KMS-11 (cell line): ENCODE measurements at regions not wholly inside any gene's neighbourhood (a gene's known extent, or its start where the extent isn't known, plus 50 kb on each side); places are given as distances from the start of the nearest gene placed in this dataset.

Experiments
- H2AFZ ChIP-seq: fragments of 200-600 bp; sonication (generic); 2 replicates; pipeline ENCODE4 v1.6.1; 2016; ENCODE audit warnings: antibody characterized with exemption, mixed run types, low read depth
- H3K27ac ChIP-seq: fragments of 200-600 bp; sonication (generic); 2 replicates; pipeline ENCODE4 v1.6.1; 2016; ENCODE audit warnings: mild to moderate bottlenecking, mixed run types
- H3K27me3 ChIP-seq: fragments of 200-600 bp; sonication (generic); 2 replicates; pipeline ENCODE4 v1.6.1; 2017; ENCODE audit warnings: mild to moderate bottlenecking, low read depth, mixed run types, moderate library complexity; ENCODE audit not compliant: insufficient read depth
- H3K36me3 ChIP-seq: fragments of 200-600 bp; sonication (generic); 2 replicates; pipeline ENCODE4 v1.6.1; 2017; ENCODE audit warnings: mild to moderate bottlenecking, mixed run types; ENCODE audit not compliant: insufficient read depth
- H3K4me1 ChIP-seq: fragments of 200-600 bp; sonication (generic); 2 replicates; pipeline ENCODE4 v1.6.1; 2016; ENCODE audit warnings: mild to moderate bottlenecking, low read depth, mixed run types; ENCODE audit not compliant: poor library complexity, severe bottlenecking
- H3K4me2 ChIP-seq: fragments of 200-600 bp; sonication (generic); 2 replicates; pipeline ENCODE4 v1.7.0; 2016; ENCODE audit warnings: mild to moderate bottlenecking, mixed run types
- H3K4me3 ChIP-seq: fragments of 200-600 bp; sonication (generic); IDR thresholded peaks from 2 replicates; pipeline ENCODE4 v1.6.1; 2017; ENCODE audit warnings: low read depth, low read length, mixed read lengths; ENCODE audit not compliant: insufficient read depth
- H3K79me2 ChIP-seq: fragments of 200-600 bp; sonication (generic); 2 replicates; pipeline ENCODE4 v1.6.1; 2016; ENCODE audit warnings: low read depth, mixed run types; ENCODE audit not compliant: insufficient read depth
- H3K9ac ChIP-seq: fragments of 200-600 bp; sonication (generic); 2 replicates; pipeline ENCODE4 v1.6.1; 2016; ENCODE audit warnings: mild to moderate bottlenecking, mixed run types
- H4K20me1 ChIP-seq: fragments of 200-600 bp; sonication (generic); 2 replicates; pipeline ENCODE4 v1.6.1; 2016; ENCODE audit warnings: mild to moderate bottlenecking, mixed run types; ENCODE audit not compliant: insufficient read depth
- TF ChIP-seq, protein P1 (sequence below): fragments of 200-600 bp; sonication (generic); conservative IDR thresholded peaks from 2 replicates; pipeline ENCODE4 v1.6.1; 2017; ENCODE audit warnings: low read depth, mild to moderate bottlenecking, antibody characterized with exemption, low read length, moderate library complexity, mixed read lengths

DNA sequence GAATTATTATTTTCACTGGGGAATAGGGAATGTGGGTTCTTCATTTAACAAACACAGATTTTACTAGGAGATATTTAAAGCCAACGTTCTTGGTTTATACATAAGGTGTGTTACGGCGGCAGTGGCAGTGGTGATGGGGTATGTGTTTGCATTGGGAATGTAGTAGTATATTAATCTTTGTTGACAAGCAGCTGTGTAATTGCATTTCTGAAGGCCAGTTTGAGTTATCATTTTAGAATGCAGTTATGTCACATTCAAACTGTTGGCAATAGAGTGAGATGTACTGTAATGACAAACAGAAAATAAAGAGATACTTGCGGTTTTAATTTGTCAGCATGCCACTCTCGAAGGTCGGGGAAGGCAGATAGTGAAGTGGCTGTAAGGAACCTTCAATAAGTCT, 628.6 kb upstream of the POM121L12 start:
- TF ChIP-seq, protein P1, sequence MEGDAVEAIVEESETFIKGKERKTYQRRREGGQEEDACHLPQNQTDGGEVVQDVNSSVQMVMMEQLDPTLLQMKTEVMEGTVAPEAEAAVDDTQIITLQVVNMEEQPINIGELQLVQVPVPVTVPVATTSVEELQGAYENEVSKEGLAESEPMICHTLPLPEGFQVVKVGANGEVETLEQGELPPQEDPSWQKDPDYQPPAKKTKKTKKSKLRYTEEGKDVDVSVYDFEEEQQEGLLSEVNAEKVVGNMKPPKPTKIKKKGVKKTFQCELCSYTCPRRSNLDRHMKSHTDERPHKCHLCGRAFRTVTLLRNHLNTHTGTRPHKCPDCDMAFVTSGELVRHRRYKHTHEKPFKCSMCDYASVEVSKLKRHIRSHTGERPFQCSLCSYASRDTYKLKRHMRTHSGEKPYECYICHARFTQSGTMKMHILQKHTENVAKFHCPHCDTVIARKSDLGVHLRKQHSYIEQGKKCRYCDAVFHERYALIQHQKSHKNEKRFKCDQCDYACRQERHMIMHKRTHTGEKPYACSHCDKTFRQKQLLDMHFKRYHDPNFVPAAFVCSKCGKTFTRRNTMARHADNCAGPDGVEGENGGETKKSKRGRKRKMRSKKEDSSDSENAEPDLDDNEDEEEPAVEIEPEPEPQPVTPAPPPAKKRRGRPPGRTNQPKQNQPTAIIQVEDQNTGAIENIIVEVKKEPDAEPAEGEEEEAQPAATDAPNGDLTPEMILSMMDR: no peak
- Histone ChIP-seq H3K4me3 (no peak overlapping the region), H4K20me1 (no peaks in the 10 kb centered on the region), H3K79me2 (no peaks in the 10 kb centered on the region), H3K4me1 (no peaks in the 10 kb centered on the region), H3K36me3 (no peaks in the 10 kb centered on the region), H3K4me2 (no peak overlapping the region), H3K9ac (no peak overlapping the region), H3K27me3 (no peaks in the 10 kb centered on the region), H2AFZ (no peak overlapping the region), H3K27ac (no peak overlapping the region)

DNA sequence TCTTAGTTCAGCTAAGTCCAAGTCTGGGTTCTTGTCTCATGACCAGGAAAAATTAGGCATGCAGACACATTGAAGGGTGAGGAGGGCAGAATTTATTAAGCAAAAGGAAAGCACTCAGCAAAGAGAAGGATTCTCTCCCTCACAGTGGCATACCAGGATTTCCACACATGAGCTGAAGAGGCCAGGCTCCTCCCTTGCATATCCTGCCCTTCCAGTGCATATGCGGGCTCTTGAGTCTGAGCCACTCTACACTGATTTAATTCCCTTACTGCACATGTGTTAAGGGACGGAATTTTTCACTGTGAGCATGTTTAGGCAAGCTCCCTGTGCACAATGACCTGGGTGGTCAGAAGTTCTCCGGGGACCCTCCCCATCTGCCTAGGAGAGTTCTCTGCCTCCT, 652.7 kb upstream of the POM121L12 start:
- H3K4me3 ChIP-seq: no peak overlapping the region
- H3K4me1 ChIP-seq: no peaks in the 10 kb centered on the region
- TF ChIP-seq, protein P1: no peak
- H3K27me3 ChIP-seq: no peaks in the 10 kb centered on the region
- no peak overlapping the region for H3K27ac ChIP-seq
- no peak overlapping the region for H2AFZ ChIP-seq
- no peaks in the 10 kb centered on the region for H3K79me2 ChIP-seq
- H4K20me1 ChIP-seq: no peaks in the 10 kb centered on the region
- H3K4me2 ChIP-seq: no peak overlapping the region
- no peaks in the 10 kb centered on the region for H3K36me3 ChIP-seq
- H3K9ac ChIP-seq: no peak overlapping the region

DNA sequence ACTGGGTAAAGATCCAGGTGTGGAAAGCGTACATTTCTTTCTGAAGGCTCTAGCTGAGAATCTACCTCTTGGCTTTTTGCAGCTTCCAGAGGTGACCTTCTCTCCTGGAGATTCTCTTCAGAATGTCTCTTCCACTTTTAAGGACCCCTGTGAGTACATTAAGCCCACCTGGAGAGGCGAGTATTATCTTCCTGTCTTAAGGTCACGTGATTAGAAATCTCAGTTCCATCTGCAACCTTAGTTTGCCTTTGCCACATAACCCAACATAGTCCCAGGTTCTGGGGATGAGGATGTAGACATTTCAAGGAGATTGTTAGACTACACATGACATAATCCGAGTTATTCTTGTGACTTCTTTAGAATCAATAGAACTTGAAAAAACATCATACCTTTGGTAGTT, 665.5 kb upstream of the POM121L12 start:
- TF ChIP-seq, protein P1: no peak
- no peaks in the 10 kb centered on the region for H3K4me1 ChIP-seq
- no peak overlapping the region for H3K4me2 ChIP-seq
- H3K9ac ChIP-seq: no peak overlapping the region
- no peaks in the 10 kb centered on the region for H3K27me3 ChIP-seq
- H2AFZ ChIP-seq: no peak overlapping the region
- no peaks in the 10 kb centered on the region for H3K36me3 ChIP-seq
- no peak overlapping the region for H3K4me3 ChIP-seq
- no peak overlapping the region for H3K27ac ChIP-seq
- no peaks in the 10 kb centered on the region for H3K79me2 ChIP-seq
- H4K20me1 ChIP-seq: no peaks in the 10 kb centered on the region

DNA sequence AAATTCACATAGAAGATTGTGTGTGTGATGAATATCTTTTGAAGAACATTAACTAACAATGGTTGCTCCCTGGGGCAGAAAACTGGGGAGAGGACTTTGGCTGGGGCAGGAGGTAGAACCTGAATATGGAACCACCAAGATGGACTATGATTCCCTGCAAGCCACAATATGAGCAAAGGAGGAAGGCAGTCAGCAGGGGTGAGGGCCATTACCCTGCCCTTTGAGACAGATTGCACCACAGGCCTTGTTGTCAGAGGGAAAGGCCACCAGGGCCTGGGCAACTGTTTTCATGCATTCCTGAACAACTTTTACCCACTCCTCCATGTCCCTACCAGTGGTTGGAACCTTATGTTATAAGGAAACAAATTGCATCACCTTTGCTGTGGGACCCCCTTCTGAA, 670.1 kb upstream of the POM121L12 start:
- H3K4me1 ChIP-seq: no peaks in the 10 kb centered on the region
- no peak overlapping the region for H3K4me3 ChIP-seq
- TF ChIP-seq, protein P1: no peak

More for the DNA sequence above, 670.1 kb upstream of the POM121L12 start:
- Histone ChIP-seq H3K27ac (no peak overlapping the region), H3K4me2 (no peak overlapping the region), H4K20me1 (no peaks in the 10 kb centered on the region), H2AFZ (no peak overlapping the region), H3K79me2 (no peaks in the 10 kb centered on the region), H3K36me3 (no peaks in the 10 kb centered on the region), H3K9ac (no peak overlapping the region), H3K27me3 (no peaks in the 10 kb centered on the region)
